ENCODE measurements at regions not wholly inside any gene's neighbourhood (a gene's known extent, or its start where the extent isn't known, plus 50 kb on each side); places are given as distances from the start of the nearest gene placed in this dataset.
"Not testable (repeated sequence)": the region's sequence is repeated elsewhere in the genome, so short reads cannot be mapped to it uniquely, and the experiment has no call there.

DNA sequence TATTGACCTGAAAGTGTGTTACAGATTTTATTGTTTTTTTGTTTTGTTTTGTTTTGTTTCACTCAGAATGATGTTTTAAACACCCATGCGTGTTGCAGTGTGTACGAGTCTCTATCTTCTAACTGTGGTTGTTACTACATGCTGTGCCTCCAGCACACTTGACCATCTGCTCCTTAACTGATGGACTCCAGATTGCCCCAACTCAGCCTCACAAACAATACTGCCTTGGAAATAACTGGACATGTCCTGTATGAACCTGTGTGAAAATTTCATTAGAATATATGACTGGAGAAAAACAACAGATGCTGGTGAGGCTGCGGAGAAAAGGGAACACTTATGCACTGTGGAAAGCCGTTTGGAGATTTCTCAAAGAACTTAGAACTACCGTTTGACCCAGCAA, 68.7 kb upstream of the HAND1 start:
- DNase-seq (ENCODE audit: low spot score): no peak

DNA sequence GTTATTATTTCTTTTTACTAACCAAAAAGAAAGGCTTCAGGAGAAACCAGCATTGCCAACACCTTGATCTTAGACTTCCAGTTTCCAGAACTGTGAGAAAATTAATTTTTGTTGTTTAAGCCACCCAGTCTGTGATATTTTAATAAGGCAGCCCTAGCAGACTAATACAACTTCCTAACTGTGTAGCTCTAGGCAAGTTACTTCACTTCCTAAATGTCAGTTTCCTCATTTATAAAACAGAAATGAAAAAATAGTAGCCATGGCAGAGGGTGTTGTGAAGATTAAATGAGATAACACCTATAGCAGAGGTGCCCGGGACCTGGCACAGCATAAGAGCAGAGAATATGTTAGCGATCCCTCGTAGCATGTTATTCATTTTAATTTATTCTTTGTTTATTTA, 66.6 kb upstream of the HAND1 start:
- no peak for DNase-seq (ENCODE audit: low spot score)

- no peak for DNase-seq (ENCODE audit: low spot score)
Observed at GRCh38 chr5:154543380-154543779, 65.4 kb upstream of the HAND1 start.

DNA sequence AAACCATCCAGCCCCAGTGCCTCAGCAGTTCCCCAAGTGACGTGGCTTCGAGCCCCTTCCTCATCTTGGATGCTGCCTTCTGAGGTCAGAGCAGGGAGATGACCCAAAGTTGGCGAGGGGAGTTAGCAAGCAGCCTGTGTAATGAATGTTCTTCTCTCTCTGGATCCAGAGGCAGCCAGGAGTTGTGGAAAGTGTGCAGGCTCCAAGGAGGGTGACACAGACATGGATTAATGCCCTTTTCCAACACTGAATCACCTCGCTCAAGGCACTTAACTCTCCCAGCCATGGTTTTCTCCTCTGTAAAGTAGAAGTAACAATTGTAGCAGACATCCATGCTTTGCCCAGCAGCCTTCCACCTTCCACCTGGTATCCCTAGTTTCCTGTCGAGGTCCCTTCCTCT, 64.6 kb upstream of the HAND1 start:
- no peak for DNase-seq (ENCODE audit: low spot score)

DNA sequence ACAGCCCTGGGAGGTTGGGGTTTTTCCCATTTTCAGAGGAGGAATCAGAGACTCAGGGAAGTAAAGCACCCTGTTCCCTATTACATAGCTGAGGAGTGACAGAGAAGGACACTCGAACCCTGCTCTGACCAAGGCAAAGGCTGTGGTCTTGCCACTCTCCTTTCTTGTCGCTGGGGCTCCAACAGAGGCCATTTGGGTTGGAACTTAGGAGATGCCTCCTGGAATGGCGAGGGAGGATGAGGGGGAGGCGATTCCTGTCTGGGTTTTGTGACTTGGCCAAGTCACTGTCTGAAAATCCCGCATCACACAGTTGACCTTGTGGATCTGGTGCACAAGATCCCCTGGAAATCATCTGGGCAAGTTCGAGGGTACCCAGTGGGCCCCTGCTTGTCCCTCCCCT, 64.0 kb upstream of the HAND1 start:
- no peak for DNase-seq (ENCODE audit: low spot score)

DNA sequence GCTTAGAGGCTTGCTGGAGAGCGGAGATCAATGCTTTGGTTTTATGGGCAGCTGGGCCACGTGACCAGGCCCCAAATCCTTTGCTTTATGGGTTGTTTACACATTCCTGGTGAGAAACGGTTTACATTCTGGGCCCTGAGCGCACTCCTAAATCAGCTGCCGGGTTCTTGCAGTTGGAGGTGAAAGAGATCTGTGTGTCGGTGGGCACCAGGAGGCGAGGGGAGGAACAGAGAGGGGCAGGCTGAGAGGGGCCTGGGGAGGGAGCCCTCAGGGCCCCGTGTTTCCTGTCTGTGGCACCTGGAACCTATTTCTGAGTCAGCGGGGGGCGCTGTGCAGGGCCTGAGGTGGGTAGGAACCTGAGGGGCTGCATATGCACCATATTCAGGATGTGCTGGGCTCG, 63.5 kb upstream of the HAND1 start:
- no peak for DNase-seq (ENCODE audit: low spot score)

DNA sequence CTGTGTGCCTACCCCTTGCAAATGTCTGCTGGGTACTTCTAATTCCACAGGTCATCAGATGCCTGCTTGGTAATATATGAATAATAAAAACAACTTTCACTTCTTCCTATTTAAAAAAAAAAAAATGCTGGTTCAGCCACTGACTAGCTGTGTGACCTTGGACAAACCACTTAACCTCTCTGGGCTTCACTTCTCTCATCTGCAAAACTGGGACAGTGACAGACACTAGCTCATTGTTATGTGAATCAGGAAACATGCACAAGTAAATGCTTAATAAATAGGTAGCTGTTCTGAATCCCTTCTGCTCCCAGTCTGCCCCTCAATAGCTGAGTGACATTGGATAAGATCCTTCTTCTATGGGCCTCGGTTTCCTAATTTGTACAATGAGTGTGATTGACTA, 62.6 kb upstream of the HAND1 start:
- DNase-seq (ENCODE audit: low spot score): no peak

- no peak for DNase-seq (ENCODE audit: low spot score)
Observed at GRCh38 chr5:154538492-154538891, 60.5 kb upstream of the HAND1 start.

GRCh38 chr5:154536439-154536838, 58.4 kb upstream of the HAND1 start:
- not testable (repeated sequence) for DNase-seq (ENCODE audit: low spot score)

DNA sequence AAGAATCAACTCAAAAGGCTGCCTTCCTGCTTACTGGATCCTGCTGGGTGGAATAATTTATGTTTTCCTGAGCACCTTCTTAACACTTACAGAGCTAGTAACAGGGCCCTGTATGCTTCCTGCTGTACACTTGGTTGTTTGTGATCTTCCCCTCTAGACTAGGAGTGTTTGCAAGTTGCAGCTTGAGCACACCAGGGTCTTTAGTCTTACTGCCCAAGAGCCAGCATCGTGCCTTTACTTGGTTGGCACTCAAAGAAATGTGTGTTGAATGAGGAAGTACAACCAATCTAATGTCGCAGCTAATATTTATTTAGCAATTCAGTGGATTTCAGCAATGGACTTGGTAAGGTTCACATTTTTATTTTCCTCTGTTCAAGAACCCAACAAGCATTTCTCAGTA, 57.5 kb upstream of the HAND1 start:
- DNase-seq (ENCODE audit: low spot score): no peak

GRCh38 chr5:154534457-154535050, 56.5 kb upstream of the HAND1 start:
- no peak for DNase-seq (ENCODE audit: low spot score)

- no peak for DNase-seq (ENCODE audit: low spot score)
Observed at GRCh38 chr5:154529282-154529681, 51.3 kb upstream of the HAND1 start.

- no peak for DNase-seq (ENCODE audit: low spot score)
Observed at GRCh38 chr5:154528005-154528594, 50.1 kb upstream of the HAND1 start.
